ENCODE measurements at regions not wholly inside any gene's neighbourhood (a gene's known extent, or its start where the extent isn't known, plus 50 kb on each side); places are given as distances from the start of the nearest gene placed in this dataset.

DNA sequence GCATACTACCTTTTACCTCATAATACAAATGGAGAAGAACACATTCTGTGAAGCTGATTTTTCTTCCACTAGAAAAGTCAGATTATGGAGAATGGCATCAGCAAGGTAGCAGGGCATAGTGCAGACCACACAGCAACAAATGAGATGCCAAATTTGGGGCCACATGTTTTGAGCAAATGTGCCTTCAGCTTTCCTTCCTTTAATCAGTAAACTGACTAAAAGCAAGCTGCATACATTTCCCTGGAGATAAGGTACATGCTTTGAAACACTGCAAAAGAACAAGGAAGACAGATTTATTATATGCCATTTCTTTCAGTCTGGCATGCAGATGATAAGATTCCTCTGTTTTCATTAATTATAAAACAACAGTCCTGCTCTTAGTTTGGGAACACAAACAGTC is 67.1 kb upstream of the GUCY1A1 start:
- Mint-ChIP-seq H3K27me3 (no peaks in the 10 kb centered on the region), H3K9me3 (no peaks in the 10 kb centered on the region), H3K36me3 (no peaks in the 10 kb centered on the region), H3K4me1 (no peaks in the 10 kb centered on the region), H3K4me3 (no peak overlapping the region), H3K27ac (no peak overlapping the region)

GRCh38 chr4:155599085-155599484 is 67.6 kb upstream of the GUCY1A1 start:
- no peaks in the 10 kb centered on the region for H3K9me3 Mint-ChIP-seq
- no peaks in the 10 kb centered on the region for H3K4me1 Mint-ChIP-seq
- no peaks in the 10 kb centered on the region for H3K36me3 Mint-ChIP-seq
- no peak overlapping the region for H3K4me3 Mint-ChIP-seq
- H3K27ac Mint-ChIP-seq: peak overlapping the region in 1 of 3 donors; percentile 35
- no peaks in the 10 kb centered on the region for H3K27me3 Mint-ChIP-seq

DNA sequence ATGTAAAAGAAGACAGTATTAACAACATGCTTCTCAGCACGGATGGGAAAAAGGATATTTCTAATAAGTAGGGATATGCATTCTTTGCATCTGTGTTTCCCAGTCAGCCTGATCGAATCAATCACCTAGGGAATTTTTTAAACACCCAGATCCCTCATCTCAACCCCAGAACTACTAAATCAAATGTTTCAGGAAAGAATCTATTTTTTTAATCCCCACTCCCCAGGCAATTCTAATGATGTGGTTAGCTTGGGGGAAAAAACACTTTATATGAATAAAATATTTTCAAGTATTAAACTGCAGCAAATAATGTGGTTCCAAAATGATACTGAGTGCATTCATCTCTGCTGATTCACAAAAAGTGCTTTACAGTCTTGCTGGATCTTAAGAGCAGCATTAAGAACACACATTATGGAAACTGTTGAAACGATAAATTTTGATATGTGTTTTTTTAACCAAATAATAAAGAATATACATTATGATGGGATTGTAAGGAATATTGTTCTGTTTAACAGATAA is 68.7 kb upstream of the GUCY1A1 start:
- H3K4me3 Mint-ChIP-seq: no peak overlapping the region
- H3K4me1 Mint-ChIP-seq: no peaks in the 10 kb centered on the region
- H3K9me3 Mint-ChIP-seq: no peaks in the 10 kb centered on the region
- H3K36me3 Mint-ChIP-seq: no peaks in the 10 kb centered on the region
- H3K27me3 Mint-ChIP-seq: no peaks in the 10 kb centered on the region
- H3K27ac Mint-ChIP-seq: no peak overlapping the region

- no peak overlapping the region for H3K4me3 Mint-ChIP-seq
- no peaks in the 10 kb centered on the region for H3K36me3 Mint-ChIP-seq
- no peak overlapping the region for H3K27ac Mint-ChIP-seq
- no peaks in the 10 kb centered on the region for H3K9me3 Mint-ChIP-seq
- H3K4me1 Mint-ChIP-seq: no peaks in the 10 kb centered on the region
- no peaks in the 10 kb centered on the region for H3K27me3 Mint-ChIP-seq
Observed at GRCh38 chr4:155597281-155597680, 69.4 kb upstream of the GUCY1A1 start.

GRCh38 chr4:155593793-155594192 is 72.9 kb upstream of the GUCY1A1 start:
- no peaks in the 10 kb centered on the region for H3K4me1 Mint-ChIP-seq
- H3K36me3 Mint-ChIP-seq: no peaks in the 10 kb centered on the region

DNA sequence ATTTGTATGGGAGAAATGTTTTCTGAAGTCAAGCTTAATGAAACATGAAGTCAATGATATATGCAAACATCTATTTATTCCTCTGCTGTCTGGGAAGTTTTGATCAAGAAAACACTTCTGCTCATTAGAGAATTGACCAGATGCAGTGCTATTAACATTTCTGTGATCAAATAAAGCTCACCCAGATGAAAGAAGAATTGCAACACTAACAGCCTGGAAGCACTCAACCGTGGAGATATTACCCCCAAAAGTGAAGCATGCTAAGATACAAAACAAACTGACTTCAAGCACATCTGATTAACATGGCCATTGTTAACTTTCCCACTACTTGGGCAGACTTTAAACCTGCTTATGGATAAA is 73.7 kb upstream of the GUCY1A1 start:
- H3K4me1 Mint-ChIP-seq: no peaks in the 10 kb centered on the region

More at GRCh38 chr4:155593793-155594192, 72.9 kb upstream of the GUCY1A1 start:
- H3K27me3 Mint-ChIP-seq: no peaks in the 10 kb centered on the region
- no peak overlapping the region for H3K27ac Mint-ChIP-seq
- H3K9me3 Mint-ChIP-seq: peaks cover 0 to 3% (median 2%) of the 10 kb centered on the region in 3 donors
- H3K4me3 Mint-ChIP-seq: no peak overlapping the region

GRCh38 chr4:155592179-155592937 is 74.3 kb upstream of the GUCY1A1 start:
- Mint-ChIP-seq H3K27me3 (no peaks in the 10 kb centered on the region), H3K9me3 (peaks cover 0 to 3% (median 2%) of the 10 kb centered on the region in 3 donors), H3K4me1 (no peaks in the 10 kb centered on the region), H3K36me3 (no peaks in the 10 kb centered on the region), H3K4me3 (no peak overlapping the region), H3K27ac (no peak overlapping the region)

More for the DNA sequence above, 73.7 kb upstream of the GUCY1A1 start:
- Mint-ChIP-seq H3K36me3 (no peaks in the 10 kb centered on the region), H3K27me3 (no peaks in the 10 kb centered on the region), H3K9me3 (peaks cover 0 to 3% (median 2%) of the 10 kb centered on the region in 3 donors), H3K4me3 (no peak overlapping the region), H3K27ac (no peak overlapping the region)

DNA sequence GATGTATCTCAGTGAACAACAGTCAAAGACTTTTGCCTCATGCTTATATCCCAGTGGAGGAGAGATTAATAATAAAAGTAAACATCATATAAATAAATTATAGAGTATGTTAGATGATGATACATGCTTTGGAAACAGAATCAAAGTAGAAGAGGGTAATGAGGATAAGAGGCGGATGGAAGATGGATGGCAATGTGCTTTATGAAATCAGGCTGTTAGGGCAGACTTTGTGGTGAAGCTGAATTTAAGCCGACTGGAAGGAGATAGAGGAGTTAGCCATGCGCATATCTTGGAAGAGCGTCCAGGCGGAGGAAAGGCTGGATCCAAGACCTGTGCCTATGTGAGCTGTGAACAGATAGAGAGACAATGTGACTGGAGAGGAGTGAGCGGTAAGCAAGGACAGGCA is 74.9 kb upstream of the GUCY1A1 start:
- no peaks in the 10 kb centered on the region for H3K36me3 Mint-ChIP-seq
- H3K27ac Mint-ChIP-seq: no peak overlapping the region
- H3K4me1 Mint-ChIP-seq: no peaks in the 10 kb centered on the region
- no peaks in the 10 kb centered on the region for H3K27me3 Mint-ChIP-seq
- H3K9me3 Mint-ChIP-seq: peaks cover 0 to 3% (median 2%) of the 10 kb centered on the region in 3 donors
- H3K4me3 Mint-ChIP-seq: no peak overlapping the region

- H3K27ac Mint-ChIP-seq: no peak overlapping the region
- no peaks in the 10 kb centered on the region for H3K4me1 Mint-ChIP-seq
- peaks cover 0 to 3% (median 2%) of the 10 kb centered on the region in 3 donors for H3K9me3 Mint-ChIP-seq
- no peak overlapping the region for H3K4me3 Mint-ChIP-seq
- no peaks in the 10 kb centered on the region for H3K36me3 Mint-ChIP-seq
- H3K27me3 Mint-ChIP-seq: no peaks in the 10 kb centered on the region
Observed at GRCh38 chr4:155590796-155591585, 75.7 kb upstream of the GUCY1A1 start.

DNA sequence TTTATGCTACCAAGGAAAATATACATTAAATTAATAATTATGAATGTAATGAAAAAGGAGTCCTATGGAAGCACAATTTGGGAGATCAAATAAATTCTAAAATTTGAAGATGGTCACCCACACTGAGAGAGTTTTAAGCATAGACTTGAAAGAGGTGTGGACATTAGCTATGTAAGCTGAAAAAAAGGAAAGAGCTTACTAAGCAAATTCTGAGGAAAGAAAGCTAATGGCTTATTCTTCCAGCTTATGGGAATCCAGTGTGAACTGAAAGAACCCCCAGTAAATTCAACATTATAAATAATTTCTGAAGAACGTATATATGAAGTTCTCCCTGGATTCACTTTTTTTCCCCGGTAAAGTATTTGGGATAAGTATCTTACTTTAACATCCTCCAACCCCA is 78.2 kb upstream of the GUCY1A1 start:
- H3K4me3 Mint-ChIP-seq: no peak overlapping the region
- H3K27me3 Mint-ChIP-seq: no peaks in the 10 kb centered on the region
- H3K4me1 Mint-ChIP-seq: no peaks in the 10 kb centered on the region
- H3K36me3 Mint-ChIP-seq: no peaks in the 10 kb centered on the region
- peaks cover 0 to 3% (median 2%) of the 10 kb centered on the region in 3 donors for H3K9me3 Mint-ChIP-seq
- H3K27ac Mint-ChIP-seq: no peak overlapping the region

DNA sequence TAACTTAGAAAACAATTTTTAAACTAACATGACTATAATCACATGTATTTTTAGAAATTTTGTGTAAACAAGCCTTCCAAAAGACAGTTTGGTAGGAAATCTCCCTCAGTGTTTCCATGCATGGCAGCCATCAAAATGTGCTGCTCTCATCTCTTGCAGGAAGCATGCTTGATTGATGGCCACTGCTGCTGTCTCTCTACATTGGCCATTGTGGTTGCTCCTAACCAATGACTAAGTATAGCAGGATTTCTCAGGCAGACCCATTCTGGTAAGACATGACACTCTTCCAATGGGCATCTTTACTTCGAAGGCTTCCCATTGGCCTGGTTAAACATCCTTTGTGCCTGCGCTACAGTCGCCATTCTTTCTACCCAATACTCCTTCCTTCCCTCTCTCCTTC is 78.9 kb upstream of the GUCY1A1 start:
- H3K27me3 Mint-ChIP-seq: no peaks in the 10 kb centered on the region
- no peak overlapping the region for H3K4me3 Mint-ChIP-seq
- H3K4me1 Mint-ChIP-seq: no peaks in the 10 kb centered on the region
- peaks cover 0 to 3% (median 2%) of the 10 kb centered on the region in 3 donors for H3K9me3 Mint-ChIP-seq
- H3K36me3 Mint-ChIP-seq: no peaks in the 10 kb centered on the region
- H3K27ac Mint-ChIP-seq: no peak overlapping the region

- Mint-ChIP-seq H3K9me3 (no peaks in the 10 kb centered on the region), H3K4me1 (no peaks in the 10 kb centered on the region), H3K4me3 (no peak overlapping the region), H3K27ac (no peak overlapping the region), H3K27me3 (no peaks in the 10 kb centered on the region), H3K36me3 (no peaks in the 10 kb centered on the region)
Observed at GRCh38 chr4:155582971-155583437, 83.6 kb upstream of the GUCY1A1 start.

DNA sequence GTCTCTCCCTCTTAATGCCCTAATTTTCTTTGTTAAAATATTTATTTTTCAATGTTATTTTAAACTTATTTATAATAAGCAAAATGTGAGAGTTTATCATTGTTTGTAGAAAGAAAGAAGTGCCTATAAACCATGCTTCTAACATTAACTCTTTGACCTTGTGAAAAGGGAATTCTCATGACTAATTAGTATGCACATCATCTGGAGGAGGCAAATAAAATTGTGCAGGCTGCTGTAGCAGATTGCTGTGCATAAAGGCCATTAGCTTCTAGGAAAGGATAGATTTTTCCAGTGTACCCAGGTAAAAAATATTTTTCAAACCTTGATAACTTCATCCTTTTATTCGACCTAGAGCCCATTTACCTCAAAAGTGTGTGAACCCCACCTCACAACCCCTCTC is 84.6 kb upstream of the GUCY1A1 start:
- no peaks in the 10 kb centered on the region for H3K36me3 Mint-ChIP-seq
- H3K4me3 Mint-ChIP-seq: no peak overlapping the region
- no peaks in the 10 kb centered on the region for H3K4me1 Mint-ChIP-seq
- no peaks in the 10 kb centered on the region for H3K27me3 Mint-ChIP-seq
- H3K9me3 Mint-ChIP-seq: no peaks in the 10 kb centered on the region
- H3K27ac Mint-ChIP-seq: no peak overlapping the region

DNA sequence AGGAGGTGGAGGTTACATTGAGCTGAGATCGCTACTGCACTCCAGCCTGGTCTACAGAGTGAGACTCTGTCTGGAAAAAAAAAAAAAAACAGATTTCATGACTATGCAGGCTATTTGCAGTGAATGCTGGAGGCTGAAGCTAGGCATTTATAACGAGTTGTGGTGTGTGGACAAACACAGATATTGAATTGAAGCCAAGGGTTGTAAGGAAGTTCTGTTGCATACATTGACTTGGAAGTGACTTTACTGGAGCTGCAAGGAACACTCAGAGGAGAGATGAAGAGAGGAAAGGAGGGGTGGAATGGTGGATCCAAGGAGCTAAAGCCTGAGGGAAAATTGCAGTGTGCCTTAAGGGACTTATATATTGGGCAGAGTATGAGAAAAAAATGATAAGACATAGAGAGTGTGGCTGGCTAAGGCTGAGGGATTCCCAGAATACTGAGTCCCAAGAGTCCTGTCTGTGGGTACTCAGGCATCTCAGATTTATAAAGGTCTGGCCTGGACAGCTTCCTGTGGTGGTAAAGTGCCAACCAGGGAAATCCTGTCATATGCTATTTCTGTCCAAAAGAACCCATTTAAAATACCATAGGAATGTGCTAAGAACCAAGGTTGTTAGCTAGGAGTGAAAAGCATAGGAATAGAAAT is 87.8 kb upstream of the GUCY1A1 start:
- Mint-ChIP-seq H3K9me3 (no peaks in the 10 kb centered on the region), H3K4me3 (no peak overlapping the region), H3K4me1 (no peaks in the 10 kb centered on the region), H3K27ac (no peak overlapping the region), H3K36me3 (no peaks in the 10 kb centered on the region), H3K27me3 (no peaks in the 10 kb centered on the region)

DNA sequence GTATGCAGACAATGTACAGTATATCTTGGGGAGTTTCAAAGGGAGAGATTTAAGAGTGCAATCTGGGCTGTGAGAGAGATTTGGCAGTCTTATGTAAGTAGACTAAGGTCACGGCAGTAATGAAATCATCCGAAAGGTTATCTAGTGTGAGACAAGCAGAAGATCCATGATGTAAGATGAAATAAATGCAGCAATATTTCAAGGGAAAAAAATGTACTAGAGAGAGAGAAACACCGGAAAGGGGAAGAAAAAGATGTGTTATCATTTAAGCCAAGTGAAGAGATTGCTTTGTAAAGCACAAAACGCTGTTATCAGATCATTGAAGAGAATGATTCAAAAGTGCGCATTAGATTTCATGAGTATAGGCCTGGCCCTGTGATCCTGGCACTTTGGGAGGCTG is 88.4 kb upstream of the GUCY1A1 start:
- Mint-ChIP-seq H3K27ac (no peak overlapping the region), H3K9me3 (no peaks in the 10 kb centered on the region), H3K4me3 (no peak overlapping the region), H3K27me3 (no peaks in the 10 kb centered on the region), H3K4me1 (no peaks in the 10 kb centered on the region), H3K36me3 (no peaks in the 10 kb centered on the region)
